H9 (cell line): ENCODE measurements at regions not wholly inside any gene's neighbourhood (a gene's known extent, or its start where the extent isn't known, plus 50 kb on each side); places are given as distances from the start of the nearest gene placed in this dataset.

Experiments
- DNase-seq: peaks from one replicate; pipeline ENCODE4 v3.0.0-alpha.2; 2017
- H2AFZ ChIP-seq: one replicate; pipeline ENCODE4 v1.6.1; 2013; ENCODE audit warnings: mild to moderate bottlenecking, low read length, control low read depth, moderate library complexity
- H2AK5ac ChIP-seq: 2 replicates; pipeline ENCODE4 v1.6.1; 2013; ENCODE audit warnings: low read length, control low read depth, mixed read lengths; ENCODE audit not compliant: insufficient read length
- H2BK120ac ChIP-seq: one replicate; pipeline ENCODE4 v1.6.1; 2013; ENCODE audit warnings: low read depth, mild to moderate bottlenecking, low read length, control low read depth, inconsistent platforms; ENCODE audit not compliant: poor library complexity, severe bottlenecking
- H2BK12ac ChIP-seq: 2 replicates; pipeline ENCODE4 v1.6.1; 2013; ENCODE audit warnings: low read length, control low read depth, mixed read lengths, low read depth; ENCODE audit not compliant: insufficient read length
- H2BK15ac ChIP-seq: 2 replicates; pipeline ENCODE4 v1.6.1; 2013; ENCODE audit warnings: low read depth, low read length, control low read depth
- H2BK20ac ChIP-seq: one replicate; pipeline ENCODE4 v1.6.1; 2013; ENCODE audit warnings: low read depth, mild to moderate bottlenecking, low read length, control low read depth, inconsistent platforms; ENCODE audit not compliant: poor library complexity, severe bottlenecking
- H2BK5ac ChIP-seq: 2 replicates; pipeline ENCODE4 v1.6.1; 2013; ENCODE audit warnings: low read length, control low read depth, mixed read lengths; ENCODE audit not compliant: insufficient read length
- H3K14ac ChIP-seq: 2 replicates; pipeline ENCODE4 v1.6.1; 2013; ENCODE audit warnings: low read length, control low read depth; ENCODE audit not compliant: insufficient read depth
- H3K18ac ChIP-seq: 2 replicates; pipeline ENCODE4 v1.6.1; 2013; ENCODE audit warnings: low read depth, mild to moderate bottlenecking, mixed read lengths, low read length, control low read depth; ENCODE audit not compliant: insufficient read length
- H3K23ac ChIP-seq: 2 replicates; pipeline ENCODE4 v1.6.1; 2013; ENCODE audit warnings: low read length, control low read depth, mixed read lengths, low read depth; ENCODE audit not compliant: insufficient read length
- H3K23me2 ChIP-seq: 2 replicates; pipeline ENCODE4 v1.6.1; 2013; ENCODE audit warnings: low read depth, mild to moderate bottlenecking, mixed read lengths, low read length, control low read depth; ENCODE audit not compliant: insufficient read length, poor library complexity, severe bottlenecking
- H3K27ac ChIP-seq: 2 replicates; pipeline ENCODE4 v1.5.1; 2013; ENCODE audit warnings: low read length, control low read depth, mixed read lengths, low read depth; ENCODE audit not compliant: insufficient read length
- H3K27me3 ChIP-seq: 2 replicates; pipeline ENCODE4 v1.6.1; 2013; ENCODE audit warnings: low read length, control low read depth, inconsistent platforms; ENCODE audit not compliant: insufficient read depth
- H3K4ac ChIP-seq: 2 replicates; pipeline ENCODE4 v1.6.1; 2013; ENCODE audit warnings: low read depth, mild to moderate bottlenecking, control low read depth, inconsistent platforms, low read length, moderate library complexity
- H3K4me1 ChIP-seq: 2 replicates; pipeline ENCODE4 v1.6.1; 2013; ENCODE audit warnings: low read length, control low read depth, inconsistent platforms; ENCODE audit not compliant: insufficient read depth
- H3K4me2 ChIP-seq: 2 replicates; pipeline ENCODE4 v1.6.1; 2013; ENCODE audit warnings: low read length, control low read depth, mixed read lengths; ENCODE audit not compliant: insufficient read length, insufficient read depth
- H3K56ac ChIP-seq: 2 replicates; pipeline ENCODE4 v1.6.1; 2013; ENCODE audit warnings: low read depth, mild to moderate bottlenecking, mixed read lengths, low read length, control low read depth; ENCODE audit not compliant: insufficient read length
- H3K79me1 ChIP-seq: 2 replicates; pipeline ENCODE4 v1.6.1; 2013; ENCODE audit warnings: low read depth, mild to moderate bottlenecking, moderate library complexity, low read length, control low read depth, inconsistent platforms; ENCODE audit not compliant: insufficient read depth, poor library complexity, severe bottlenecking
- H3K79me2 ChIP-seq: 2 replicates; pipeline ENCODE4 v1.6.1; 2013; ENCODE audit warnings: low read length, control low read depth, inconsistent platforms; ENCODE audit not compliant: insufficient read depth
- H3K9ac ChIP-seq: 2 replicates; pipeline ENCODE4 v1.6.1; 2013; ENCODE audit warnings: low read length, control low read depth, mixed read lengths; ENCODE audit not compliant: insufficient read length; ENCODE audit errors: extremely low read depth
- H3K9me3 ChIP-seq: one replicate; pipeline ENCODE4 v1.6.1; 2013; ENCODE audit warnings: low read depth, low read length, inconsistent platforms; ENCODE audit not compliant: control insufficient read depth
- H3T11ph ChIP-seq: one replicate; pipeline ENCODE4 v1.6.1; 2013; ENCODE audit warnings: mild to moderate bottlenecking, low read length, control low read depth, inconsistent platforms
- H4K20me1 ChIP-seq: one replicate; pipeline ENCODE4 v1.6.1; 2013; ENCODE audit not compliant: control insufficient read depth, insufficient read length, insufficient read depth
- H4K5ac ChIP-seq: 2 replicates; pipeline ENCODE4 v1.6.1; 2013; ENCODE audit warnings: low read depth, mild to moderate bottlenecking, mixed read lengths, low read length, control low read depth; ENCODE audit not compliant: insufficient read length
- H4K8ac ChIP-seq: replicated peaks from 2 replicates; pipeline ENCODE4 v1.6.1; 2013; ENCODE audit warnings: low read length, control low read depth, mixed read lengths, low read depth; ENCODE audit not compliant: insufficient read length
- H4K91ac ChIP-seq: 2 replicates; pipeline ENCODE4 v1.6.1; 2013; ENCODE audit warnings: low read depth, mild to moderate bottlenecking, moderate library complexity, mixed read lengths, low read length, control low read depth; ENCODE audit not compliant: insufficient read length
- H3K27ac Mint-ChIP-seq, 3 experiments: 2 replicates in 2 of 3; 3 replicates in 1 of 3; pipeline ENCODE4 v1.8.0; 2020 to 2021; ENCODE audit warnings: mixed read lengths in 3 of 3, mild to moderate bottlenecking in 1 of 3, moderate library complexity in 1 of 3
- H3K27me3 Mint-ChIP-seq: 2 replicates; pipeline ENCODE4 v1.8.0; 2021; ENCODE audit warnings: low read depth, mild to moderate bottlenecking, moderate library complexity, mixed read lengths
- H3K36me3 Mint-ChIP-seq, 3 experiments: 2 replicates in 2 of 3; 3 replicates in 1 of 3; pipeline ENCODE4 v1.8.0; 2020 to 2021; ENCODE audit warnings: low read depth in 3 of 3, mixed read lengths in 3 of 3; ENCODE audit not compliant: insufficient read depth in 1 of 3
- H3K4me1 Mint-ChIP-seq, 2 experiments: 2 replicates each; pipeline ENCODE4 v1.8.0; 2020; ENCODE audit warnings: mixed read lengths in 2 of 2
- H3K4me3 Mint-ChIP-seq, 2 experiments: 2 replicates in 1 of 2; 3 replicates in 1 of 2; pipeline ENCODE4 v1.8.0; 2020 to 2021; ENCODE audit warnings: mild to moderate bottlenecking in 2 of 2, mixed read lengths in 2 of 2, moderate library complexity in 1 of 2
- H3K9me3 Mint-ChIP-seq, 2 experiments: 2 replicates in 1 of 2; 3 replicates in 1 of 2; pipeline ENCODE4 v1.8.0; 2020; ENCODE audit warnings: mild to moderate bottlenecking in 2 of 2, mixed read lengths in 2 of 2, moderate library complexity in 1 of 2
- CTCF ChIP-seq: fragments of 200-600 bp; sonication (generic); conservative IDR thresholded peaks from 3 replicates; pipeline ENCODE4 v1.8.0; 2021; ENCODE audit warnings: antibody characterized with exemption, mild to moderate bottlenecking
- WGBS: extraction: QIAGEN DNeasy Blood & Tissue Kit; methylation state at CpG from one replicate; pipeline ENCODE4 v1.1.7; 2013; ENCODE audit warnings: missing lambda C conversion rate, low lambda C conversion rate, mixed read lengths; ENCODE audit not compliant: insufficient read length; ENCODE audit errors: extremely low coverage; 5-methylcytosine and 5-hydroxymethylcytosine counted together

- Histone ChIP-seq H2BK12ac (no peak overlapping the region), H3K27ac (no peak overlapping the region), H3K14ac (no peak overlapping the region), H2BK5ac (no peak overlapping the region), H4K91ac (no peak overlapping the region), H3K23ac (no peak overlapping the region), H2BK20ac (no peak overlapping the region), H3K23me2 (no peaks in the 10 kb centered on the region), H3K79me2 (no peaks in the 10 kb centered on the region), H4K20me1 (no peaks in the 10 kb centered on the region), H3K56ac (no peak overlapping the region), H3K4me1 (no peaks in the 10 kb centered on the region), H3K4ac (no peak overlapping the region), H4K5ac (no peak overlapping the region), H3K9me3 (no peaks in the 10 kb centered on the region), H3K9ac (no peak overlapping the region), H2AK5ac (no peak overlapping the region), H3T11ph (no peak overlapping the region), H3K27me3 (no peaks in the 10 kb centered on the region), H2BK120ac (no peak overlapping the region), H2AFZ (no peak overlapping the region), H3K4me2 (no peak overlapping the region), H4K8ac (no peak overlapping the region), H2BK15ac (no peak overlapping the region), H3K79me1 (no peaks in the 10 kb centered on the region), H3K18ac (no peak overlapping the region)
- Mint-ChIP-seq H3K27me3 (no peaks in the 10 kb centered on the region; the same call in 1 of the 2 replicates), H3K4me3 (no peak overlapping the region), H3K27ac (peak overlapping the region in 2 of 3 experiments; percentile 39 to 52; a peak in 2 of 7 replicates), H3K9me3 (no peaks in the 10 kb centered on the region), H3K4me1 (no peaks in the 10 kb centered on the region), H3K36me3 (no peaks in the 10 kb centered on the region)
- TF ChIP-seq CTCF: no peak
- DNase-seq: no peak
- WGBS: no CpG with 5 or more reads among the region's 2 CpGs
Observed at GRCh38 chr13:103734837-103735236, 668.6 kb upstream of the SLC10A2 start.
